NCI-H187 treated with DMSO at 0.1 percent for 48 hours (cell line): ENCODE measurements at regions not wholly inside any gene's neighbourhood (a gene's known extent, or its start where the extent isn't known, plus 50 kb on each side); places are given as distances from the start of the nearest gene placed in this dataset.
"Not testable (repeated sequence)": the region's sequence is repeated elsewhere in the genome, so short reads cannot be mapped to it uniquely, and the experiment has no call there.

Experiments
- DNase-seq: peaks from one replicate; lab custom pipeline; 2025; lab: John Stamatoyannopoulos, UW

DNA sequence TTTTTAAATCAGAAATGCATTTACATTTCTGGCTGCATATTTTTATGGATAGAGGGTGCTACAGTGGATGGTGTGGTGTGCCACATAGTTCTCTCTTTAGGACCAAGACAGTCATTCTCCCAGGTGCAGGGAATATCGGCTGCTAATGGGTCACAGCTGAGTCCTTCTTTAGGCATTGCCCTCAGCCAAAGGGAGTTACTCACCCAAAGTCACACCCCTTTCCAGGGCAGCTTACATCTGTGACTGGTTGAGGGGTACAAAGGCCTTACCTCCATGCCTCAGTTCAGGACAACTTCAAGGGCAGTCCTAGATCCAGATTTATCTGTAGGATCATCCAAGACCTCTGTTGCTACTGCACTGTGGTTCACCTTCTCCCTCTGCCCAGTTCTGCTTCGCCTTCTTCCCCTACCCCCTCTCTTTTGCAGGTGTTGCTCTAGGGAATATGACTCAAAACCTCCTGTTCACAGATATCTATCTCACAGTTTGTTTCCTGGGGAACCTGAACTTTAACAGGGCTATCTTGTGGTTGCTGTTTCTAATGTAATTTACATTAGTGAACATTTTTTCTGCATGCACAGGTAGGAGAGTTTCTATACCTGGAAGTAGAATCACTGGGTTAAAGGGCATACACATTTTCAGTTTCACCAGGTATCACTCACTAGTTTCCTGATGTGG, 413.9 kb downstream of the RPS6KC1 start:
- no peak for DNase-seq

DNA sequence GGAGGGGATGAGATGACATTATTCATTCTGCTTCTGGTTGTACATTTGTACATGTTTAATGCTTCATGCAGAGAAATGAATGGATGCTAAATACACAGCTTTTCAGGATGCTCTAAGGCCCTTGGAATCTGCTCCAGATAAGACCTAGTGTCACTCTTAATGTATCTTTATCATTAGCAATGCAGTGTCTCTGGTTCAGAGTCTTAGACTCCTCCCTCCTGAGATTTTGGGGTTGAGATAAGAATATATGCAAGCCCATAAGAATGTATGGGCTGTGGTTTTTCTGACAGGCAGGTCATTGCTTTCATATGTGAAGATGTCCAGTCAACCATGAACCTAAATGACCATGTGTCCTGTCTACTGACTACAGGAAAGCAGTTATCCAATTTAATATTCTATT, 415.5 kb downstream of the RPS6KC1 start:
- DNase-seq = no peak

DNA sequence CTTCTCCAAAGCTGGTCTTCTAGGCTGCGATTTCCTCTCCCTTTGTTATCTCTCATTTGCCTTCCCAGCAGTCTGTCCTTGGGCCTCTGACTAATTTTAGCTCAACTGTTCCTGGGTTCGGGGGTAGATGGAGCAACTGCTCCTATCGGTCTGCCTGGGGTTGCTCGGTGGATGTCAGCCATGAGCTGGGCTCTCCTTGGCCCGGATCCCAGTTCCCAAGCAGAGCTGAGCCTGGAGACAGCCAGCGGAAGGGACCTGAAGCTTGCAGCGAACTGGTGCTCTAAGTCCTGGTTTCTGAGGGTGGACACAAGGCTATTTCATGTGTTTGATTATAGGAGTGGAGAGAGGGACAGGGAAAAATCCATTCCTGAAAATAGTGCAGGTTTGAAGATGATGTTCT, 423.0 kb downstream of the RPS6KC1 start:
- no peak for DNase-seq

DNA sequence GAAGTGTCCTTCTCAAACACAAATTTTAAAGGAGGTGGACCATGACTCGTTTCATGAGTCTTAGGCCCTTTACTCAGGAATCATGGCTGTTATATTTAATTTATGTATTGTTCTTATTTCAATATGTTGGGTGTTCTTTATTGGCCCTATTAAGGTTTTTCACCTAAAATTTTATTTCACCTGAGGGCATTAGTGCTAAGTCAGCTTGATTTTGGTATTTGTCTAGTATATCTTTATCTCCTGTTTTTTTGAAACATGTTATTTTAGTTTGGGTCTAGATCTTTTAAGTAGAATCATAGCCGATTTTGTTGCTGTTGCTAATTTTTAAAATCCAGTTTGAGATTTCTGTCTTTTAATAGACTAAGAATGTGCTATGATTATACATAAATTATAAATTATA, 430.4 kb downstream of the RPS6KC1 start:
- no peak for DNase-seq

DNA sequence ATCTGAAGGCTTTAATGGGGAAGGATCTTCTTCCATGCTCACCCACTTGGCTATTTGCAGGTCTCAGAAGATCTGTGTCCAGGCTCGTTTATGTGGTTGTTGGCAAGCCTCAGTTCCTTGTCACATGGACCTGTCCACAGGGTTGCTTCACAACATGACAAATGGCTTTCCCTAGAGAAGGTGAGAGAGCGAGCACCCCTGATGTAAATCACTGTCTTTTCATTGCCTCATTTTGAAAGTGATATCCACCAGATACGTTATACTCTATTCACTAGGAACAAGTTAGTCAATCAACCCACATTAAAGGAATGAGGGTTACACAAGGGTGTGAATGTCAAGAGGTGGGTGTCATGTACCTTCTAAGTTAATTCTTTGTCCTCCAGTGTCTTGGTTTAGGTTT, 433.3 kb downstream of the RPS6KC1 start:
- DNase-seq = no peak

DNA sequence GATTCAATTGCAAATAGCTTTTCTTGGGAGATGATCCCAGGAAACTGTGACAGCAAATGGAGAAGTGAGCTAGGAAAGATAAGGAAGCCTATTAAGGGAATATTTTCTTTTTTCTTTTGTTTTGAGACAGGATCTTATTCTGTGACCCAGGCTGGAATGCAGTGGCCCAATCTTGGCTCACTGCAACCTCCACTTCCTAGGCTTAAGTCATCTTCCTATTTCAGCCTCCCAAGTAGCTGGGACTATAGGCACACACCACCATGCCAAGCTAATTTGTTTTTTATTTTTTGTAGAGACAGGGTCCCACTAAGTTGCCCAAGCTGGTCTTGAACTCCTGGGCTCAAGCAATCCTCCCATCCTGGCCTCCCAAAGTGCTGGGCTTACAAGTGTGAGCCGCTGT, 433.7 kb downstream of the RPS6KC1 start:
- no peak for DNase-seq

DNA sequence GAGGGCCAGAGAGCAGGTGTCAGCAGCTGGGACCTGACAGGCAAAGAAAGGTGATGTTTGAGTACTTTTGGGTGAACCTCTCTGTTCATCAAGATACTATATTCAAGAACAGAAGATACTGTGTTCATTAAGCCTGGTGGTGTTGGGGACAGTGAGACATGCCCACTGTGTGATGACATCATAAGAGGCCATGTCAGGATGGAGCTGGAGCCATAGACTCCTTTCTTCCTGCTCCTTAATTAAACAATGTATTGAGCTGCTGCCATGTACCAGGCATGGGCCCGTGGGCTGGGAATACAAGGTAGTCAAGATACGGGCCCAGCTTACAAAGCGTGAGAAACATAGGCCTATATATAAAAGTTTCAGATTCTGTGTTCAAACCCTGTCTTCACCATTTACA, 435.4 kb downstream of the RPS6KC1 start:
- no peak for DNase-seq

DNA sequence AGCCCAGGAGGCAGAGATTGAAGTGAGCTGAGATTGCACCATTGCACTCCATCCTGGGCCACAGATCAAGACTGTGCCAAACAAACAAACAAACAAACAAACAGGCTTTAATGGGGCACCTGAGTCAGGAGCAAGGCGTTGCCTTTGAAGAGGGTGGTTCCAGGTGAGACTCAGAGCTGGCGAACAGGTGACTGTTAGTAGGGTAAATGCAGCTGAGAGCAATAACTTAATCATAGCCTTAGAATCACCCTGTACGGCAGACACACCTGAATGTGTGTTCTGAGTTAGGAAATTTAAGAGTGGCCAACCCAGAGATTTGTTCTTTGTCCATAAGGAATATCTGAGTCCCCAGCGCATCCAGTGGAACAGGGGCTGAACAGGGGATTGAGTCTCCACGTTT, 440.4 kb downstream of the RPS6KC1 start:
- no peak for DNase-seq

DNA sequence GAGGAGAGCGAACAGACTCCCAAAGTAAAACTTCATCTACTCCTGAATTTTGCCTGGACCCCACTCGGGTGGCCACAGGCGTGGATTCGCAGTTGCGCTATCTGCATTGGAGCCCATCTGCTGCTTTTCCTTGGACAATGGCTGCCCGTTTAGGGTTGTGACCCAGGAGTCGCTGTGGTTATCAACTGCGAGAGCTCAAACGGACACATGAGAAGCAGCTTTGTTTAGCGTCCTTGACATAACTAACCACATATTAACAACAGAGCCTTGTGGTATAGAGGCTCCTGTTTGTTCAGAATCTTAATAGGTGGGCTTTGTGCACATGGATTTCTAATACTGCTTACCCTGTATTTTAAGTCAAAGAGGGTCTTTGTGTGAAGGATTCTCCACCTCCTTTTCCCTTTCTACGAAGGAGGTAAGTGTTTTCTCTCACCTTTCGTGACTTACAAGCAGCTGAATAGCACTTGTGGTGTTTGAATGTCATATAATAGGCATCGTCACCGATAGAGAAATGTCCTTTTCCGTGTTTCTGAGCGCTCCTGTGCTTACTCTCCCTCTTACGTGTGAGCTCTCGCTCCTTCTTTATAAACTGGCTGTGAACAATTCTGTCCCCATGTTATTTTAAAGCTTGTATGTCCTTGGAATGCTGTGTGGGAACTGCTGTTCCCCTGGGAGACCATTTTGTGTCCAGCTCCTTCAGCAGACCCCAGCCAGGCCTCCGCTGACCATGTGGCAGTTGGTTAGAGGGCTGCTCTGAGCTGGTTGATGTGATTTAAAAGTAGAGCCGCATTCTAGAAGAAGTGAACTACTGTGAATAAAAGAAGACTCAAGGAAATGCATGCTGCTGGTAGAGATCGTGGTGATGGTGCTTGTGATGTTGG, 441.4 kb downstream of the RPS6KC1 start:
- no peak for DNase-seq

DNA sequence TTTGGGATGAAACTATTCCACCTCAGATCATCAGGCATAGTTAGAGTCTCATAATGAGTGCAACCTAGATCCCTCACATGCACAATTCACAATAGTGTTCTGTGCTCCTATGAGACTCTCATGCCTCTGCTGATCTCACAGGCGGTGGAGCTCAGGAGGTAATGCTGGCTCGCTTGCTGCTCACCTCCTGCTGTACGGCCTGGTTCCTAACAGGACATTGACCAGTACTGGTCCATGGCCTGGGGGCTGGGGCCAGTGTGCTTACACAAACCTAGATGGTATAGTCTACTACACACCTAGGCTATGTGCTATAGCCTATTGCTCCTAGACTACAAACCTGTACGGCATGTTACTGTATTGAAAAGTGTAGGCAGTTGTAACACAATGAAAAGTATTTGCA, 448.4 kb downstream of the RPS6KC1 start:
- DNase-seq = no peak

DNA sequence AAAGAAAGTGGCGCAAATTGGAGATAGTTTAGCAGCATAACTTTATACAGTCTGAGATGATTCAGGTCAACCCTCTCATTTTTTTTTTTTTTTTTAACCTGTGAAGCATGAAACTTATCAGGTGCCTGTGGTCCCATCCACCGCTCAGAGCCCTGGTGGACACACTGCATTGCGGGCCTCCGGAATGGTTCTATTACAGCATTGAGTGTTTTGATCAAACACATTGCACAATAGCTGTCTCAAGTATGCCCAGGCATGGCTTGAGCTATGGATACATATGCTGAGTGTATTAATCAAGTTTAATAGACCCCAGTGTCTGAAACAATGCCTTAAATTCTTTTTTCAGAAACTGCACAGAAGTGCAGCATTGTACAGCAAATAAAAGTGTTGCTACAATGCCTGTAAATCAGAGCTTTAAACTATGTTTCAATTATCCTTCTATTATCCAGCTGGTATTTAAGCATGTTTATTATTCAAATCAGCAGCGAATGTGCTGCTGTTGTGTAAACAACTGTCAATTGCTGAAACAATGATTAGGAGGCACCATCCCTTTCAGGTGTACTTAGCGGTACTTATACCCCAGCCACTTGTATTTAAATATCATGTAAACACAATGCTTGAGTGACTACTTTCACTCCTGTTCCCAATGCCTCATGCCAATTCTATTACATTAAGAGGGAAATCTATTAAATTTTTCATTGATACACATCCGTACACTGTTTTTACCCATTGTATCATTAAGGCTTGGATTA, 456.6 kb downstream of the RPS6KC1 start:
- no peak for DNase-seq

DNA sequence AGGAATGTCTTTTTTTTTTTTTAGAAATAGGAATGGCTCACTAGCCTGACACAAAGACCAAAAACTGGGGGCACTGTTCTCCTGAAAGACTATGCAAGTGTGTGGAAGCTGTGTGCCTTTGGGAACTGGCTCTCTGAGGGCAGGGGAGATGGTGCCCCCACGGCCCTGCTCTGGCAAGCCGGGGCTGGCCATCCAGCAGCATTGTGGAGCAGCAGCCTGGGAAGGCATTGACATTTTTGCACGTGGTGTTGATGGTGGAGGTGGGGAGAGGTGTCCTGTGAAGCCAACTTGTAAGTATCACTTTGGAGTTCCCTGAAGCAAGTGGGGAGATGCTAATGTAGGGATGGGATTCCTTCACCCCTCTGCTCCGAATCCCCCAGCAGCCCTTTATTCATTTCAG, 460.1 kb downstream of the RPS6KC1 start:
- no peak for DNase-seq

DNA sequence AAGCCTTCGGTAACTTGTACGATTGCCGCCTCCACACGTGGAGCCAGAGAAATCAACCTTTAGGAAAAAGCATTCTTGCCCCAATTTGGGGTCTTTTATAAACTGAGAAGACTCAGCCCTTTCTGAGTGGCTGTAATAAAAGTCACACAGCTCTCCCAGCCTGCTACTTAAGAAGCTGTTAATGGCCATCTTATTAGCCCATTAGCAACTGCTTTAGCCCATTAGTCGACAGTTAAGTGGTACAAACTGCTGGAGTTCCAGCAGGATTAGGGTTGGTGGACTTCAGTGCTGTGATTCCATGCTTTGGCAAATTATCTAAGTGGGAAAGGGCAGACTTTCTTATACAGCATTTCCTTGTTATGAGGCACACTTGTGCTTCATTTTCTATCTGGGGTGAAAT, 461.3 kb downstream of the RPS6KC1 start:
- DNase-seq = no peak

DNA sequence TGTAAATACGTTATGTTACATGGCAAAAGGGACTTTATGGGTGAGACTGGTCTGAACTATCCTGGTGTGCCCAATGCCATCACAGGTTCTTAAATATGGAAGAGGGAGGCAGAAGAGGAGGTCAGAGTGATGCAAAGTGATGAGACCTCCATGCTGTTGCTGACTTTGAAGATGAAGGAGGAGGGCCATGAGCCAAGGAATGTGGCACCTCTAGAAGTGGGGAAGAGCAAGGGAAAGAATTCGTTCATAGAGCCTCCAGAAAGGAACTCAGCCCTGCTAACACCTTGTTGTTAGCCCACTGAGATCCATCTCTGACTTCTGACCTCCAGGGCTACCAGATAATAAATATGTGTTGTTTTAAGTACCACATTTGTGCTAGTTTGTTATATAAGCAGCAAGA, 462.0 kb downstream of the RPS6KC1 start:
- DNase-seq = no peak

DNA sequence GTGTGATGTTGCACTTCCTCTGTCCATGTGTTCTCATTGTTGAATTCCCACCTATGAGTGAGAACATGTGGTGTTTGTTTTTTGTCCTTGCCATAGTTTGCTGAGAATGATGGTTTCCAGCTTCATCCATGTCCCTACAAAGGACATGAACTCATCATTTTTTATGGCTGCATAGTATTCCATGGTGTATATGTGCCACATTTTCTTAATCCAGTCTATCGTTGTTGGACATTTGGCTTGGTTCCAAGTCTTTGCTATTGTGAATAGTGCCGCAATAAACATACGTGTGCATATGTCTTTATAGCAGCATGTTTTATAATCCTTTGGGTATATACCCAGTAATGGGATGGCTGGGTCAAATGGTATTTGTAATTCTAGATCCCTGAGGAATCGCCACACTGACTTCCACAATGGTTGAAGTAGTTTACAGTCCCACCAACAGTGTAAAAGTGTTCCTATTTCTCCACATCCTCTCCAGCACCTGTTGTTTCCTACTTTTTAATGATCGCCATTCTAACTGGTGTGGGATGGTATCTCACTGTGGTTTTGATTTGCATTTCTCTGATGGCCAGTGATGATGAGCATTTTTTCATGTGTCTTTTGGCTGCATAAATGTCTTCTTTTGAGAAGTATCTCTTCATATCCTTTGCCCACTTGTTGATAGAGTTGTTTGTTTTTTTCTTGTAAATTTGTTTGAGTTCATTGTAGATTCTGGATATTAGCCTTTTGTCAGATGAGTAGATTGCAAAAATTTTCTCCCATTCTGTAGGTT, 463.6 kb downstream of the RPS6KC1 start:
- not testable (repeated sequence) for DNase-seq

DNA sequence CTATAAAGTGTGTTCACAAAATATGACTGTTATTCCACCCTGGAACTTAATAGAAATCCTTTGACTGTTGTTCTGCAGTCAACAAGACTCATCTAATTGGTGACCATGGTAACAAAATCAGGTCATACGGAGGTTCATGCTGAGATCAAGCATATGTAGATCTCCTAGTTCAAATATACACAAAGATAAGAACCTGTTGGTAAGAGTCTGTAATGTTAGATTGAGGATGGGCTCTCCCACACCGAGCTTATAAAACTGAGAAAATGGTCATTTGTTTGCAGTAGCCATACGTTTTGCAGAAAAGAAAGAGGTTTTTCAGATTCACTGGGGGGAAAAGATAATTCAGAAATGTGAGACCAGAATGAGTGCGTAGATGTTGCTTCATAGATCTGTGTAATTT, 468.1 kb downstream of the RPS6KC1 start:
- no peak for DNase-seq

DNA sequence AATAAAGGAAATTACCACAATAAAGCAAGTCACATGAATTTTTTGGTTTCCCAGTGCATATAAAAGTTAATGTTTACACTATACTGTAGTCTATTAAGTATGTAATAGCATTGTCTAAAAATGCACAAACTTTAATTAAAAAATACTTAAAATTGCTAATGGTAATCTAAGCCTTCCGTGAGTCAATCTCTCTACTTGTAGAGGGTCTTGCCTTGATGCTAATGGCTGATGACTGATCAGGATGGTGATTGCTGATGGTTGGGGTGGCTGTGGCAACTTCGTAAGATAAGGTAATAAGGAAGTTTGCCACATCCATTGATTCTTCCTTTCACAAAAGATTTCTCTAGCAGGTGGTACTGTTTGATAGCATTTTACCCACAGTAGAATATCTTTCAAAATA, 466.6 kb upstream of the PROX1 start:
- no peak for DNase-seq

DNA sequence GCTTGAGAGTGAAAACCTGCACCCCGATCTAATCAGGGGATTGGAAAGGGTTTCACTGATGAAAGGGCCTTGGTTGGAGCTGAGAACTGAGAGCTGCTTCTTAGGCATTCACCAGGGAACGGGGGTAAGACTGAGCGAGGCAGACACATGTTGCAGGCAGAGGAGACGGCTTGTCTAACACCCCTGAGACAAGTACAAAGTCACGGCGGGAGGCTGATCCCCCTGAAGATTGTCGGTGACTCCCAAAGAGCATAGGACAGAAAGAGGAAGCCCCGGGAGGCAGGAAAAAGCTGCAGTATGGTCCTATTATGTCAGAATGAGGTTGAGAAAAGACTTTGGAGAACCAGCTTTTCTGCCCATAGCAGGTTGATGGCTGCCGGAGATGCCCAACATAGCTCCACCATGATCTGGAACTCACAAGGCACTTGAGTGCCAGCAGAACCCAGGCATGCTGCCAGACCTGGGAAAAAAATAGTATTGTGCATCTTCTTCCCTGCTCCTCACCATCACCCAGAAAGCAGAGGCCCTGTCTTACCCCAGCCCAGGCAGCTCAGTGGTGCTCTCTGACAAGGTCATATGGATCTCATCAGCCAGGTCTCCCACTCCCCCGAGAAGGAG, 463.9 kb upstream of the PROX1 start:
- DNase-seq = no peak

DNA sequence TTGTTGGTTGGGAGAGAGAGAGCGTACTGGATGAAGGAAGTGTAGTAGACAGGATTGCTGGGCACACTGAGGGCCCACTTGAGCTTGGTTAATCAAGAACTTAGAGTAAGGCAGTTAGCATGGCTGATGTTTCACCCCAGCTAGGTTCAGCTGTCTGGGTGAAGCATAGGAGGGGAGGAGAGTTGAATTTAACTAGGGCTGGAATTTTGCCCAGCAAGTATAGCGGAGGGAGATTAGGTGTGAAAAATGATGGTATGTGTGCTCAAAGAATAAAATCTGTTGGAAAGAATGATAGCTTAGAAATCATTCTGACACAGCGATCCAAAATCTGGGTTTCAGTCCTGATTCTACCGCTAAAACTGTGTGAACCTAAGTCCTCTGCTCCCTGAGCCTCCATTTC, 461.5 kb upstream of the PROX1 start:
- no peak for DNase-seq

DNA sequence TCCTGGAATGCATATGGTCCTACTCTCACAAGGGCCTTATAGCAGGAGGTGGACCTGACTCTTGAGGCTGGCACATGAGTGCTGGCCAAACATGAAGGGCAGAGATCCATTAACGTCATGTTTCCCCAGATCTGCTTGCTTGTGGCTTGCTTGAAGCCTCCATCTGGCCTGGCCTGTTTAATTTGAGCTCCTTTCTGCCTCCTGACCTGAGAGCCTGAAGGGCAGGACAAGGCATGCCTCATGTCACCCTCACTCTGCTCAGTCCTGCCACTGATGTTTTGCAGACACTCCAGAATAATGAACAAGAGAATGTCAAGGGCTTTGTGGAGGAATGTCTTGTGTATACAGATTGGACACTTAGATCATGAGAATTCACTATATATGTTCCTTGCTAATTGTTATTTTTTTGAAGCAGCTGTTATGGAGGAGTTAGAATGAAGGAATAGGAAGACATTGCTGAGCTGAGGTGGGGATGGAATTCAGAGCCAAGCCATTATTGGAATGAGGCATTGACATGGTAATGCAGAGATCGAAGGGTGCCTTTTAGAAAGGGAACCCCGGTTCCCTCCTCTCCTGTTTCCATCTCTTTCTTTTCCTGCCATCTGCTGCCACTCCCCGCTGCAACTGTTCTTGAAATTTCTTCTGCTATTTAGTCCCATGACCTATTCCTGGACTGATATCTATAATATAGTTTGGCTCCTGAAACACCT, 457.0 kb upstream of the PROX1 start:
- DNase-seq = no peak
